ENCODE measurements at regions not wholly inside any gene's neighbourhood (a gene's known extent, or its start where the extent isn't known, plus 50 kb on each side); places are given as distances from the start of the nearest gene placed in this dataset.

GRCh38 chr2:567865-568638 is 109.2 kb downstream of the TMEM18 start:
- Histone ChIP-seq H3K4me1 (no peaks in the 10 kb centered on the region), H3K4me3 (no peak overlapping the region), H3K36me3 (ENCODE audit: insufficient read depth in 1 of 2, low read depth in 1 of 2) (no peaks in the 10 kb centered on the region), H3K27ac (no peak overlapping the region), H3K9me3 (peaks cover 17% of the 10 kb centered on the region), H3K27me3 (ENCODE audit: insufficient read depth in 3 of 3, low read length in 2 of 3) (peaks cover 6 to 9% (median 7%) of the 10 kb centered on the region in 3 donors)
- intact Hi-C loops (cut with DNase I) = no loop called here
- WGBS, 3 donors = 37 to 45% (median 38%) methylated on average over 27 of the region's 27 CpGs
- ATAC-seq (peak in 2 of 4 donors; percentile 35 to 63), DNase-seq (peak in 1 of 2 donors; percentile 62)
- no peak for TF ChIP-seq CTCF (IDR thresholded peaks at IDR 0.05)

GRCh38 chr2:567496-567864 is 109.7 kb downstream of the TMEM18 start:
- WGBS, 3 donors = 68 to 81% (median 75%) methylated on average over 9 of the region's 9 CpGs
- Histone ChIP-seq H3K9me3 (peaks cover 17% of the 10 kb centered on the region), H3K36me3 (ENCODE audit: insufficient read depth in 1 of 2, low read depth in 1 of 2) (no peaks in the 10 kb centered on the region), H3K4me1 (no peaks in the 10 kb centered on the region), H3K27ac (no peak overlapping the region), H3K4me3 (no peak overlapping the region), H3K27me3 (ENCODE audit: insufficient read depth in 3 of 3, low read length in 2 of 3) (peaks cover 6 to 9% (median 9%) of the 10 kb centered on the region in 3 donors)
- DNase-seq (no peak), ATAC-seq (no peak)
- TF ChIP-seq CTCF (IDR thresholded peaks at IDR 0.05) = no peak
- intact Hi-C loops (cut with DNase I) = no loop called here

GRCh38 chr2:566379-567313 is 110.6 kb downstream of the TMEM18 start:
- ATAC-seq (no peak), DNase-seq (no peak)
- H3K4me1 ChIP-seq = no peaks in the 10 kb centered on the region
- 61 to 63% (median 63%) methylated on average over 19 of the region's 19 CpGs for WGBS, 3 donors
- H3K36me3 ChIP-seq (ENCODE audit: insufficient read depth in 1 of 2, low read depth in 1 of 2) = no peaks in the 10 kb centered on the region
- peaks cover 6 to 9% (median 9%) of the 10 kb centered on the region in 3 donors for H3K27me3 ChIP-seq (ENCODE audit: insufficient read depth in 3 of 3, low read length in 2 of 3)
- no peak overlapping the region for H3K27ac ChIP-seq
- peaks cover 13% of the 10 kb centered on the region for H3K9me3 ChIP-seq
- TF ChIP-seq CTCF (IDR thresholded peaks at IDR 0.05) = no peak
- no peak overlapping the region for H3K4me3 ChIP-seq
- intact Hi-C loops (cut with DNase I) = no loop called here

GRCh38 chr2:564471-565181 is 112.6 kb downstream of the TMEM18 start:
- Histone ChIP-seq H3K27ac (no peak overlapping the region), H3K4me3 (no peak overlapping the region), H3K4me1 (no peaks in the 10 kb centered on the region), H3K9me3 (no peaks in the 10 kb centered on the region), H3K36me3 (ENCODE audit: insufficient read depth in 1 of 2, low read depth in 1 of 2) (no peaks in the 10 kb centered on the region), H3K27me3 (ENCODE audit: insufficient read depth in 3 of 3, low read length in 2 of 3) (peaks cover 6 to 9% (median 8%) of the 10 kb centered on the region in 3 donors)
- DNase-seq = no peak
- ATAC-seq = no peak
- intact Hi-C loops (cut with DNase I) = no loop called here
- TF ChIP-seq CTCF (IDR thresholded peaks at IDR 0.05) = no peak
- 88 to 92% (median 88%) methylated on average over 19 of the region's 19 CpGs for WGBS, 3 donors
